ENCODE measurements at regions not wholly inside any gene's neighbourhood (a gene's known extent, or its start where the extent isn't known, plus 50 kb on each side); places are given as distances from the start of the nearest gene placed in this dataset.

DNA sequence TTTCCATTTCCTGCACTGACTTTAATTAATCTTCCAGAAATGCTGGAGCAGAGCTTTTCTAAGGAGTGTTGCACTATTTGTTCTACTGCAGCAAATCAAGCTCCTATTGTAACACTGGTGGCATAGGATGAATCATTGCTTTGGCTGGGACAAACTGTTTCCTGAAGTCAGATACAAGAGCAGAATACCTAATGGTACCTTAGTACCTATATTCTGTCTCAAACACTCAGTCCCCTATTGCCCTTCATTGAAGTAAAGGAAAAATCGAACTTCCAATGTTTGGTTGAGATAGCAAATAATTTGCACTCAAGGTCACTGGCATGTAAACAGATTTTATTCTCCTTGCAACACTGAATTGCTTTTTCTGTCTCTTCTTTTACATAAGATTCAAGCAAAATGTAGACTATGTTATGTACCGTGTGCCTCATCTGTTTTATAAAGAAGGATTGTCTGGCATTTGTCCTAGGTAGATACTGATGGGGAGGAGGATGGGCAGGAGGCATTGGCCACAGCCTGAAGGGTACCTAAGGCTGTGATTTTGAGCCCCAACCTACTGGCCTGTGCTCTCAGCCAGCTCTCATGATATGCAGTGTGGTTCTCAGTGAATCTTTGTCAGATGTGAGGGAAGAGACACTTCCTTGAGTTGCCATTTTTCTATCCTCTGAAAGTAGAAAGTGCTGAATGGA, 141.6 kb downstream of the AASDH start:
- TF ChIP-seq CTCF (conservative IDR thresholded peaks at IDR 0.05; ENCODE audit: low read depth, low read length) (no peak), EZH2 (IDR thresholded peaks at IDR 0.05; ENCODE audit: borderline replicate concordance, low read depth, low read length, poor library complexity, severe bottlenecking) (no peak)
